ENCODE measurements at regions not wholly inside any gene's neighbourhood (a gene's known extent, or its start where the extent isn't known, plus 50 kb on each side); places are given as distances from the start of the nearest gene placed in this dataset.

- WGBS (ENCODE audit: extremely low coverage, insufficient coverage, insufficient read length): no CpG with 5 or more reads among the region's 1 CpG
- no peak overlapping the region for H2BK120ac ChIP-seq (ENCODE audit: insufficient read depth, low read length, poor library complexity)
Observed at GRCh38 chr17:70613681-70614080, 444.3 kb downstream of the KCNJ2 start.

GRCh38 chr17:70615831-70616230 lies 446.5 kb downstream of the KCNJ2 start:
- H3K18ac ChIP-seq (ENCODE audit: low read length): no peak overlapping the region
- H3K79me1 ChIP-seq (ENCODE audit: low read length): no peaks in the 10 kb centered on the region
- no peak overlapping the region for H3K4me3 ChIP-seq (ENCODE audit: low read depth, low read length)
- H3K27me3 ChIP-seq (ENCODE audit: insufficient read depth, low read length): no peaks in the 10 kb centered on the region
- no peak overlapping the region for H2BK120ac ChIP-seq (ENCODE audit: insufficient read depth, low read length, poor library complexity)
- no peak overlapping the region for H3K23ac ChIP-seq (ENCODE audit: low read length)
- no peak for DNase-seq
- no peak overlapping the region for H2AK5ac ChIP-seq (ENCODE audit: low read length)
- no CpG with 5 or more reads among the region's 2 CpGs for WGBS (ENCODE audit: extremely low coverage, insufficient coverage, insufficient read length)
- H3K9ac ChIP-seq (ENCODE audit: low read length): no peak overlapping the region
- no peaks in the 10 kb centered on the region for H3K4me1 ChIP-seq (ENCODE audit: control insufficient read depth in 1 of 2, insufficient read depth in 2 of 2, low read length in 2 of 2)
- no peak overlapping the region for H2BK5ac ChIP-seq (ENCODE audit: low read depth, low read length, poor library complexity)
- H3K14ac ChIP-seq (ENCODE audit: low read length): no peak overlapping the region
- no peaks in the 10 kb centered on the region for H3K36me3 ChIP-seq (ENCODE audit: control insufficient read depth in 1 of 2, insufficient read depth in 2 of 2, low read length in 2 of 2)
- no peaks in the 10 kb centered on the region for H3K79me2 ChIP-seq (ENCODE audit: control insufficient read depth, insufficient read depth, low read length, poor library complexity)
- H4K91ac ChIP-seq (ENCODE audit: low read depth, low read length): no peak overlapping the region
- H3K9me3 ChIP-seq (ENCODE audit: insufficient read depth, low read depth, low read length): no peaks in the 10 kb centered on the region
- H4K12ac ChIP-seq (ENCODE audit: low read depth, low read length): no peak overlapping the region
- H3K27ac ChIP-seq (ENCODE audit: low read depth, low read length): no peak overlapping the region
- no peak overlapping the region for H2AFZ ChIP-seq (ENCODE audit: insufficient read depth, low read length, poor library complexity)
- no peak overlapping the region for H4K8ac ChIP-seq (ENCODE audit: low read depth, low read length)
- no peak overlapping the region for H2BK12ac ChIP-seq (ENCODE audit: low read length)
- H3K4ac ChIP-seq (ENCODE audit: low read depth, low read length): no peak overlapping the region
- H3K4me2 ChIP-seq (ENCODE audit: low read length): no peak overlapping the region

More at GRCh38 chr17:70613681-70614080, 444.3 kb downstream of the KCNJ2 start:
- Histone ChIP-seq H3K79me1 (ENCODE audit: low read length) (no peaks in the 10 kb centered on the region), H3K27ac (ENCODE audit: low read depth, low read length) (no peak overlapping the region), H2BK5ac (ENCODE audit: low read depth, low read length, poor library complexity) (no peak overlapping the region), H2AK5ac (ENCODE audit: low read length) (no peak overlapping the region), H3K9me3 (ENCODE audit: insufficient read depth, low read depth, low read length) (no peaks in the 10 kb centered on the region), H3K36me3 (ENCODE audit: control insufficient read depth in 1 of 2, insufficient read depth in 2 of 2, low read length in 2 of 2) (no peaks in the 10 kb centered on the region), H3K9ac (ENCODE audit: low read length) (no peak overlapping the region), H3K4ac (ENCODE audit: low read depth, low read length) (no peak overlapping the region), H4K8ac (ENCODE audit: low read depth, low read length) (no peak overlapping the region), H4K91ac (ENCODE audit: low read depth, low read length) (no peak overlapping the region), H3K27me3 (ENCODE audit: insufficient read depth, low read length) (no peaks in the 10 kb centered on the region), H4K12ac (ENCODE audit: low read depth, low read length) (no peak overlapping the region), H3K4me1 (ENCODE audit: control insufficient read depth in 1 of 2, insufficient read depth in 2 of 2, low read length in 2 of 2) (no peaks in the 10 kb centered on the region), H2BK12ac (ENCODE audit: low read length) (no peak overlapping the region), H3K18ac (ENCODE audit: low read length) (no peak overlapping the region), H3K79me2 (ENCODE audit: control insufficient read depth, insufficient read depth, low read length, poor library complexity) (no peaks in the 10 kb centered on the region), H3K4me2 (ENCODE audit: low read length) (no peak overlapping the region), H3K23ac (ENCODE audit: low read length) (no peak overlapping the region), H2AFZ (ENCODE audit: insufficient read depth, low read length, poor library complexity) (no peak overlapping the region), H3K14ac (ENCODE audit: low read length) (no peak overlapping the region), H3K4me3 (ENCODE audit: low read depth, low read length) (no peak overlapping the region)
- peak; percentile 6 to 64 for DNase-seq

GRCh38 chr17:70618641-70619040 lies 449.3 kb downstream of the KCNJ2 start:
- Histone ChIP-seq H3K9me3 (ENCODE audit: insufficient read depth, low read depth, low read length) (no peaks in the 10 kb centered on the region), H3K4ac (ENCODE audit: low read depth, low read length) (no peak overlapping the region), H4K91ac (ENCODE audit: low read depth, low read length) (no peak overlapping the region), H3K36me3 (ENCODE audit: control insufficient read depth in 1 of 2, insufficient read depth in 2 of 2, low read length in 2 of 2) (no peaks in the 10 kb centered on the region), H3K27me3 (ENCODE audit: insufficient read depth, low read length) (no peaks in the 10 kb centered on the region), H3K4me3 (ENCODE audit: low read depth, low read length) (no peak overlapping the region), H3K79me1 (ENCODE audit: low read length) (no peaks in the 10 kb centered on the region), H3K27ac (ENCODE audit: low read depth, low read length) (no peak overlapping the region), H3K18ac (ENCODE audit: low read length) (no peak overlapping the region), H3K79me2 (ENCODE audit: control insufficient read depth, insufficient read depth, low read length, poor library complexity) (no peaks in the 10 kb centered on the region), H2AK5ac (ENCODE audit: low read length) (no peak overlapping the region), H3K9ac (ENCODE audit: low read length) (no peak overlapping the region), H3K23ac (ENCODE audit: low read length) (no peak overlapping the region), H2BK120ac (ENCODE audit: insufficient read depth, low read length, poor library complexity) (no peak overlapping the region), H4K8ac (ENCODE audit: low read depth, low read length) (no peak overlapping the region), H2AFZ (ENCODE audit: insufficient read depth, low read length, poor library complexity) (no peak overlapping the region), H2BK12ac (ENCODE audit: low read length) (no peak overlapping the region), H3K4me2 (ENCODE audit: low read length) (no peak overlapping the region), H3K4me1 (ENCODE audit: control insufficient read depth in 1 of 2, insufficient read depth in 2 of 2, low read length in 2 of 2) (no peaks in the 10 kb centered on the region), H4K12ac (ENCODE audit: low read depth, low read length) (no peak overlapping the region), H3K14ac (ENCODE audit: low read length) (no peak overlapping the region), H2BK5ac (ENCODE audit: low read depth, low read length, poor library complexity) (no peak overlapping the region)
- DNase-seq: no peak
- WGBS (ENCODE audit: extremely low coverage, insufficient coverage, insufficient read length): no CpG with 5 or more reads among the region's 4 CpGs

GRCh38 chr17:70621566-70621965 lies 452.2 kb downstream of the KCNJ2 start:
- H3K23ac ChIP-seq (ENCODE audit: low read length): no peak overlapping the region
- H2BK12ac ChIP-seq (ENCODE audit: low read length): no peak overlapping the region

More at GRCh38 chr17:70621566-70621965, 452.2 kb downstream of the KCNJ2 start:
- no peak overlapping the region for H3K18ac ChIP-seq (ENCODE audit: low read length)
- no peak overlapping the region for H3K27ac ChIP-seq (ENCODE audit: low read depth, low read length)
- H3K79me1 ChIP-seq (ENCODE audit: low read length): no peaks in the 10 kb centered on the region
- H4K12ac ChIP-seq (ENCODE audit: low read depth, low read length): no peak overlapping the region
- H3K9me3 ChIP-seq (ENCODE audit: insufficient read depth, low read depth, low read length): no peaks in the 10 kb centered on the region
- H3K4me1 ChIP-seq (ENCODE audit: control insufficient read depth in 1 of 2, insufficient read depth in 2 of 2, low read length in 2 of 2): no peaks in the 10 kb centered on the region
- H2AFZ ChIP-seq (ENCODE audit: insufficient read depth, low read length, poor library complexity): no peak overlapping the region
- no peak overlapping the region for H3K14ac ChIP-seq (ENCODE audit: low read length)
- H3K79me2 ChIP-seq (ENCODE audit: control insufficient read depth, insufficient read depth, low read length, poor library complexity): no peaks in the 10 kb centered on the region
- no peak overlapping the region for H3K9ac ChIP-seq (ENCODE audit: low read length)
- H3K36me3 ChIP-seq (ENCODE audit: control insufficient read depth in 1 of 2, insufficient read depth in 2 of 2, low read length in 2 of 2): no peaks in the 10 kb centered on the region
- H2AK5ac ChIP-seq (ENCODE audit: low read length): no peak overlapping the region
- H3K4ac ChIP-seq (ENCODE audit: low read depth, low read length): no peak overlapping the region
- H2BK120ac ChIP-seq (ENCODE audit: insufficient read depth, low read length, poor library complexity): no peak overlapping the region
- H3K4me3 ChIP-seq (ENCODE audit: low read depth, low read length): no peak overlapping the region
- WGBS (ENCODE audit: extremely low coverage, insufficient coverage, insufficient read length): no CpG with 5 or more reads among the region's 5 CpGs
- no peaks in the 10 kb centered on the region for H3K27me3 ChIP-seq (ENCODE audit: insufficient read depth, low read length)
- H2BK5ac ChIP-seq (ENCODE audit: low read depth, low read length, poor library complexity): no peak overlapping the region
- DNase-seq: no peak
- H4K91ac ChIP-seq (ENCODE audit: low read depth, low read length): no peak overlapping the region
- no peak overlapping the region for H3K4me2 ChIP-seq (ENCODE audit: low read length)
- no peak overlapping the region for H4K8ac ChIP-seq (ENCODE audit: low read depth, low read length)
